H1 (cell line): ENCODE measurements at regions not wholly inside any gene's neighbourhood (a gene's known extent, or its start where the extent isn't known, plus 50 kb on each side); places are given as distances from the start of the nearest gene placed in this dataset.
A peak's percentile ranks its signal among the peaks of the same experiment; 100 is the strongest.

Source experiments
- CTCF ChIA-PET: fragments of 300-600 bp; sonication (Branson Sonifier 250); formaldehyde crosslinking; loops from one replicate; lab custom pipeline; 2021; ENCODE audit not compliant: partially characterized antibody; lab: Charles Lee
- POLR2A ChIA-PET: fragments of 300-600 bp; sonication (Branson Sonifier 250); formaldehyde crosslinking; loops from one replicate; lab custom pipeline; 2021; ENCODE audit warnings: inconsistent platforms; ENCODE audit not compliant: partially characterized antibody; lab: Charles Lee
- DNase-seq, 2 experiments: peaks; one replicate each; pipeline versions ENCODE4 v3.0.0 to v3.0.0-alpha.2; 2010 to 2022; ENCODE audit warnings: low spot score in 2 of 2, low read depth in 1 of 2, mixed read lengths in 1 of 2
- FAIRE-seq: peaks from 2 replicates; lab custom pipeline; 2011; peaks lifted over from hg19 to GRCh38; lab: Jason Lieb, UNC
- H2AFZ ChIP-seq: 2 replicates; pipeline ENCODE4 v1.8.1; 2012; ENCODE audit warnings: low read length, inconsistent platforms
- H2AK5ac ChIP-seq: 2 replicates; pipeline ENCODE4 v1.6.1; 2013; ENCODE audit warnings: low read depth, low read length
- H2BK120ac ChIP-seq: replicated peaks from 2 replicates; pipeline ENCODE3; 2013; ENCODE audit warnings: low read depth, low read length, inconsistent platforms
- H2BK12ac ChIP-seq: 2 replicates; pipeline ENCODE4 v1.6.1; 2013; ENCODE audit warnings: low read depth, low read length
- H2BK15ac ChIP-seq: 2 replicates; pipeline ENCODE4 v1.6.1; 2013; ENCODE audit warnings: low read length
- H2BK20ac ChIP-seq: 2 replicates; pipeline ENCODE4 v1.6.1; 2013; ENCODE audit warnings: low read length
- H2BK5ac ChIP-seq: 2 replicates; pipeline ENCODE4 v1.6.1; 2013; ENCODE audit warnings: low read depth, low read length
- H3K14ac ChIP-seq: 2 replicates; pipeline ENCODE4 v1.6.1; 2013; ENCODE audit warnings: inconsistent platforms; ENCODE audit not compliant: insufficient read length
- H3K18ac ChIP-seq: 2 replicates; pipeline ENCODE4 v1.6.1; 2013; ENCODE audit warnings: low read length; ENCODE audit errors: extremely low read depth
- H3K23ac ChIP-seq: 2 replicates; pipeline ENCODE4 v1.6.1; 2013; ENCODE audit warnings: inconsistent platforms; ENCODE audit not compliant: insufficient read length
- H3K23me2 ChIP-seq: 2 replicates; pipeline ENCODE4 v1.6.1; 2013; ENCODE audit warnings: low read depth, low read length
- H3K27ac ChIP-seq: 2 replicates; pipeline ENCODE4 v1.6.1; 2011; ENCODE audit warnings: low read depth, low read length, inconsistent platforms
- H3K27me3 ChIP-seq, 4 experiments: replicated peaks in 1 of 4; 1 replicate in 1 of 4; 2 replicates in 3 of 4; pipeline versions ENCODE4 v1.6.1 to v1.8.1; 2011 to 2013; ENCODE audit warnings: low read length in 3 of 4, mild to moderate bottlenecking in 3 of 4, inconsistent platforms in 2 of 4, mixed read lengths in 2 of 4, moderate library complexity in 1 of 4; ENCODE audit not compliant: control insufficient read depth in 3 of 4, insufficient read depth in 3 of 4; ENCODE audit errors: extremely low read depth in 1 of 4
- H3K36me3 ChIP-seq, 4 experiments: 2 replicates each; pipeline versions ENCODE4 v1.6.1 to v1.8.1; 2011 to 2013; ENCODE audit warnings: mild to moderate bottlenecking in 4 of 4, low read length in 3 of 4, moderate library complexity in 2 of 4, control low read depth in 1 of 4, inconsistent platforms in 1 of 4; ENCODE audit not compliant: insufficient read depth in 4 of 4, control insufficient read depth in 2 of 4
- H3K4ac ChIP-seq: replicated peaks from 2 replicates; pipeline ENCODE3; 2013; ENCODE audit warnings: low read length, low read depth, mixed read lengths, inconsistent platforms; ENCODE audit not compliant: insufficient read length
- H3K4me1 ChIP-seq, 4 experiments: replicated peaks in 1 of 4; 1 replicate in 1 of 4; 2 replicates in 3 of 4; pipeline versions ENCODE4 v1.6.1 to v1.8.1; 2011 to 2013; ENCODE audit warnings: low read length in 3 of 4, inconsistent platforms in 2 of 4, mixed read lengths in 1 of 4; ENCODE audit not compliant: insufficient read depth in 4 of 4, control insufficient read depth in 3 of 4
- H3K4me2 ChIP-seq, 2 experiments: 2 replicates each; pipeline versions ENCODE4 v1.6.1 to v1.8.1; 2011 to 2013; ENCODE audit warnings: low read depth in 2 of 2, low read length in 2 of 2, control low read depth in 1 of 2, inconsistent platforms in 1 of 2, mild to moderate bottlenecking in 1 of 2; ENCODE audit not compliant: insufficient read depth in 1 of 2
- H3K4me3 ChIP-seq, 4 experiments: fragments of 200-600, 300-600 bp in 1 of 4; sonication (generic), shearing (Covaris generic), sonication (Bioruptor Twin) in 1 of 4; 2 replicates each; pipeline versions ENCODE4 v1.5.1 to v1.8.1; 2011 to 2016; ENCODE audit warnings: low read length in 4 of 4, low read depth in 3 of 4, control low read depth in 2 of 4, inconsistent platforms in 2 of 4, mild to moderate bottlenecking in 2 of 4, mixed read lengths in 1 of 4, moderate library complexity in 1 of 4; ENCODE audit not compliant: insufficient read depth in 2 of 4; ENCODE audit errors: extremely low read depth in 1 of 4
- H3K56ac ChIP-seq: replicated peaks from 2 replicates; pipeline ENCODE3; 2013; ENCODE audit warnings: low read depth, mild to moderate bottlenecking, mixed read lengths, low read length, inconsistent platforms; ENCODE audit not compliant: insufficient read length
- H3K79me1 ChIP-seq: 2 replicates; pipeline ENCODE4 v1.6.1; 2013; ENCODE audit warnings: low read depth, low read length, control low read depth
- H3K79me2 ChIP-seq, 2 experiments: 2 replicates each; pipeline versions ENCODE4 v1.6.1 to v1.8.1; 2012 to 2013; ENCODE audit warnings: low read length in 2 of 2, mild to moderate bottlenecking in 2 of 2, inconsistent platforms in 1 of 2; ENCODE audit not compliant: insufficient read depth in 2 of 2, control insufficient read depth in 1 of 2
- H3K9ac ChIP-seq, 4 experiments: replicated peaks in 1 of 4; 1 replicate in 1 of 4; 2 replicates in 3 of 4; pipeline versions ENCODE4 v1.6.1 to v1.8.1; 2011 to 2013; ENCODE audit warnings: low read depth in 3 of 4, low read length in 3 of 4, control low read depth in 2 of 4, mild to moderate bottlenecking in 2 of 4, moderate library complexity in 2 of 4, inconsistent platforms in 1 of 4; ENCODE audit errors: extremely low read depth in 1 of 4
- H3K9me3 ChIP-seq, 2 experiments: 2 replicates each; pipeline versions ENCODE4 v1.6.1 to v1.8.1; 2012 to 2013; ENCODE audit warnings: mild to moderate bottlenecking in 2 of 2, moderate library complexity in 2 of 2, control low read depth in 1 of 2, inconsistent platforms in 1 of 2, low read depth in 1 of 2, low read length in 1 of 2, mixed read lengths in 1 of 2; ENCODE audit not compliant: insufficient read depth in 2 of 2
- H4K20me1 ChIP-seq, 2 experiments: replicated peaks in 1 of 2; 2 replicates each; pipeline versions ENCODE3 to v1.8.1; 2011 to 2013; ENCODE audit warnings: inconsistent platforms in 2 of 2, low read length in 2 of 2, mild to moderate bottlenecking in 1 of 2; ENCODE audit not compliant: insufficient read depth in 2 of 2, control insufficient read depth in 1 of 2
- H4K5ac ChIP-seq: 2 replicates; pipeline ENCODE4 v1.6.1; 2013; ENCODE audit warnings: low read length, low read depth, mixed read lengths, inconsistent platforms; ENCODE audit not compliant: insufficient read length
- H4K8ac ChIP-seq: 2 replicates; pipeline ENCODE4 v1.8.0; 2013; ENCODE audit warnings: mild to moderate bottlenecking, moderate library complexity, low read length, inconsistent platforms; ENCODE audit not compliant: insufficient read depth; ENCODE audit errors: extremely low read depth
- H4K91ac ChIP-seq: replicated peaks from 2 replicates; pipeline ENCODE3; 2013; ENCODE audit warnings: low read length, mixed read lengths, inconsistent platforms; ENCODE audit not compliant: insufficient read length
- CBX5 ChIP-seq: fragments of 300-800, 300-1000 bp; sonication (generic); IDR thresholded peaks from 2 replicates; pipeline ENCODE4 v1.7.1; 2016; ENCODE audit warnings: antibody characterized with exemption, low read length, low read depth
- CTCF ChIP-seq, 3 experiments: IDR thresholded peaks; 1 replicate in 2 of 3; 2 replicates in 1 of 3; pipeline versions ENCODE4 v1.5.1 to v1.6.1; 2011; ENCODE audit warnings: low read length in 3 of 3, mild to moderate bottlenecking in 3 of 3, inconsistent platforms in 2 of 3, low read depth in 1 of 3, moderate library complexity in 1 of 3; ENCODE audit not compliant: insufficient read depth in 1 of 3; ENCODE audit errors: control extremely low read depth in 1 of 3
- KDM5A ChIP-seq: fragments of 200-600 bp; IDR thresholded peaks from 2 replicates; pipeline ENCODE4 v1.7.1; 2012; ENCODE audit warnings: mild to moderate bottlenecking, low read length, inconsistent platforms, mixed read lengths
- POU5F1 ChIP-seq: IDR thresholded peaks from 2 replicates; pipeline ENCODE4 v1.6.1; 2011; ENCODE audit warnings: low read depth, mild to moderate bottlenecking, low read length, moderate library complexity
- RNF2 ChIP-seq: fragments of 200-900, 300-1000 bp; sonication (generic); IDR thresholded peaks from 2 replicates; pipeline ENCODE4 v1.7.1; 2016; ENCODE audit warnings: borderline replicate concordance, low read depth, mild to moderate bottlenecking, antibody characterized with exemption, low read length; ENCODE audit not compliant: poor library complexity, severe bottlenecking; ENCODE audit errors: missing control alignments
- SP1 ChIP-seq: IDR thresholded peaks from 2 replicates; pipeline ENCODE4 v1.6.1; 2011; ENCODE audit warnings: low read depth, low read length
- SRF ChIP-seq: IDR thresholded peaks from 2 replicates; pipeline ENCODE4 v1.6.1; 2011; ENCODE audit warnings: mild to moderate bottlenecking, low read depth, low read length, moderate library complexity
- WGBS, 2 experiments: shearing (Covaris generic) in 1 of 2; methylation state at CpG; one replicate each; pipeline versions ENCODE4 v1.1.6 to v1.1.7; 2013 to 2015; ENCODE audit warnings: low lambda C conversion rate in 2 of 2, mixed read lengths in 2 of 2, inconsistent platforms in 1 of 2, low coverage in 1 of 2, missing lambda C conversion rate in 1 of 2; ENCODE audit not compliant: insufficient replicate concordance in 2 of 2, insufficient coverage in 1 of 2, insufficient read length in 1 of 2; ENCODE audit errors: extremely low coverage in 1 of 2, missing lambda C conversion rate in 1 of 2; 5-methylcytosine and 5-hydroxymethylcytosine counted together

- Histone ChIP-seq H2BK12ac (no peak overlapping the region; the same call in 1 of the 2 replicates), H3K9me3 (no peaks in the 10 kb centered on the region), H4K8ac (no peak overlapping the region), H3K56ac (no peak overlapping the region), H3K4ac (no peak overlapping the region), H2BK5ac (no peak overlapping the region), H4K91ac (no peak overlapping the region), H3K23me2 (no peaks in the 10 kb centered on the region), H3K14ac (no peak overlapping the region), H3K79me2 (no peaks in the 10 kb centered on the region), H3K23ac (no peak overlapping the region), H3K27me3 (peaks cover 1 to 9% (median 6%) of the 10 kb centered on the region in 4 experiments; a peak in 5 of 7 replicates), H3K4me3 (no peak overlapping the region), H2AK5ac (no peak overlapping the region; the same call in 1 of the 2 replicates), H3K27ac (no peak overlapping the region), H2AFZ (no peak overlapping the region), H4K20me1 (no peaks in the 10 kb centered on the region), H3K79me1 (no peaks in the 10 kb centered on the region), H2BK15ac (0 out of 2 replicates have a peak overlapping the region, but pooled peaks have one; percentile 25), H4K5ac (no peak overlapping the region), H3K9ac (no peak overlapping the region), H2BK20ac (no peak overlapping the region), H3K4me2 (peak overlapping the region in 1 of 2 experiments; percentile 40; a peak in 1 of 4 replicates), H2BK120ac (no peak overlapping the region), H3K36me3 (no peaks in the 10 kb centered on the region), H3K4me1 (peaks cover 8 to 17% (median 11%) of the 10 kb centered on the region in 4 experiments), H3K18ac (peak overlapping the region; percentile 4; the same call in 1 of the 2 replicates)
- WGBS, 2 experiments: 75% methylated on average over 6 of the region's 6 CpGs; no CpG with 5 or more reads in 1 of the 2 experiments
- POLR2A ChIA-PET: interaction anchor here (1.0 to 1.3 kb wide), 2 partner anchors 14 to 22 kb away, joined by 3 read pairs; no protein-coding TSS in a partner anchor
- no peak for FAIRE-seq
- CTCF ChIA-PET: interaction anchor here (1.2 to 5.6 kb wide), 5 partner anchors 11 to 185 kb away, joined by 3 to 26 read pairs (median 3); no protein-coding TSS in a partner anchor
- no peak for DNase-seq
- TF ChIP-seq RNF2: no peak
- TF ChIP-seq KDM5A: no peak
- no peak for TF ChIP-seq SRF
- TF ChIP-seq POU5F1: no peak
- peak; percentile 87 for TF ChIP-seq SP1
- no peak for TF ChIP-seq CTCF (IDR thresholded peaks at IDR 0.05; ENCODE audit: control extremely low read depth in 1 of 3, insufficient read depth in 1 of 3, low read depth in 1 of 3, low read length in 3 of 3)
- TF ChIP-seq CBX5: no peak
These were observed 70.3 kb upstream of the PRMT8 start for GRCh38 chr12:3420693-3421092.
